Omental fat pad (tissue), 3 donors: ENCODE measurements at regions not wholly inside any gene's neighbourhood (a gene's known extent, or its start where the extent isn't known, plus 50 kb on each side); places are given as distances from the start of the nearest gene placed in this dataset.

Experiments used
- ATAC-seq: fragments of 150-250 bp; one replicate; pipeline ENCODE4 v1.9.1; 2016; ENCODE audit warnings: mild to moderate bottlenecking, moderate library complexity; ENCODE audit not compliant: low FRiP score
- DNase-seq: peaks from one replicate; pipeline ENCODE4 v3.0.0-alpha.2; 2019; ENCODE audit warnings: low spot score
- TF ChIP-seq, protein P1 (sequence below), 3 donors: fragments of 450-650 bp; IDR thresholded peaks; one replicate each; pipeline ENCODE4 v1.5.1; 2016 to 2017; ENCODE audit warnings: antibody characterized with exemption in 3 of 3, mild to moderate bottlenecking in 3 of 3, moderate library complexity in 2 of 3

DNA sequence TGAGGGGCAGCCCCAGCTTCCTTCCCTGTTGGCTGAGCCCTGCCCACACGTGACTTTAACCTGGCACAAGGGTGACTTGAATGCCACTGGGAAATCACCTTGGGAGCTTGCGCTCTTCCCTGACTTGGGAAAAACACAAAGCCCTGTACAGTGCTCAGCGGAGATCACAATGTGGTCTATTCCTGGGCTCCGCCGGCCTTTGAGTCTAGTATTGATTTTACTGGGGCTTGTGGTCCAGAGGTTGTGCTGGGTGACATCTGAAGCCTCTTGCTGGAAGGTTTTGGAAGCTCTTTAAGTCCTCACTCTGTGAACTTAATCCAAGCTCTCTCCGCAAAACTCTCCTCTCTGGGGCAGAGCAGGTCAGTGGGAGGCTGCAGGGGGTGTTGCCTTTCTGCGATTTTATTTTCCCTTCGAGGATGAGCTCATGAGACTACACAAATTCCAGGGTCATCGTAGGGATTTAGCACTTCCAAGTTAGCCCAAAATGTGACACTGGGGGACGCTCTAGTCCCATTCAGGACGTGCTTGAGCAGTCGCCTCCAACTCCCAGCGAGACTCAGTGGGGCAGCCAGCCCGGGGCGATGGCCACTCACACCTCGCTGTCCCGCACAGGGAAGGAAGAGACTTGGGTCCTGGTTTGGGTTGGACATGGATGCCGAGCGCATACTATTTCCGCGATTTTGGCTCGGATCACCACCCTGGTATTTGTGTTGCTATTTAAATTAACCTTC, 291.9 kb upstream of the AJAP1 start:
- DNase-seq, result no peak
- TF ChIP-seq, protein P1, sequence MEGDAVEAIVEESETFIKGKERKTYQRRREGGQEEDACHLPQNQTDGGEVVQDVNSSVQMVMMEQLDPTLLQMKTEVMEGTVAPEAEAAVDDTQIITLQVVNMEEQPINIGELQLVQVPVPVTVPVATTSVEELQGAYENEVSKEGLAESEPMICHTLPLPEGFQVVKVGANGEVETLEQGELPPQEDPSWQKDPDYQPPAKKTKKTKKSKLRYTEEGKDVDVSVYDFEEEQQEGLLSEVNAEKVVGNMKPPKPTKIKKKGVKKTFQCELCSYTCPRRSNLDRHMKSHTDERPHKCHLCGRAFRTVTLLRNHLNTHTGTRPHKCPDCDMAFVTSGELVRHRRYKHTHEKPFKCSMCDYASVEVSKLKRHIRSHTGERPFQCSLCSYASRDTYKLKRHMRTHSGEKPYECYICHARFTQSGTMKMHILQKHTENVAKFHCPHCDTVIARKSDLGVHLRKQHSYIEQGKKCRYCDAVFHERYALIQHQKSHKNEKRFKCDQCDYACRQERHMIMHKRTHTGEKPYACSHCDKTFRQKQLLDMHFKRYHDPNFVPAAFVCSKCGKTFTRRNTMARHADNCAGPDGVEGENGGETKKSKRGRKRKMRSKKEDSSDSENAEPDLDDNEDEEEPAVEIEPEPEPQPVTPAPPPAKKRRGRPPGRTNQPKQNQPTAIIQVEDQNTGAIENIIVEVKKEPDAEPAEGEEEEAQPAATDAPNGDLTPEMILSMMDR (IDR thresholded peaks at IDR 0.05), result no peak
- ATAC-seq, result no peak

DNA sequence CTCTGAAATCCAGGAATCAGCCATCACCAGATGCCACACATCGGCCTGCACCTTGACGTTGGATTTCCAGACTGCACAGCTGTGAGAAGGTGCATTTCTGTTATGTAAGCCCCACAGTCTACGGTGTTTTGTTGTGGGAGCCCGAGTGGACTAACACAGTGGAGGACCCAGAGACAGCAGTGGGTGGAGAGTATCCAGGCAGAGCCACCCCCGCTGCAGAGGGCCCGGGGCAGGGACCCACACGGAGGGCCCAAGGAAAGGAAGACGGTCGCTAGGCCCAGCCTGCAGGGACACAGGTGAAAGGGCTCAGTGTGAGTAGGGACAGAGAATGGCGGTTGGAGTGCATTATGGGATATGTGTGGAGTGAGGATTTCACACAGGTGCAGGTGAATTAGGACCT, 288.3 kb upstream of the AJAP1 start:
- ATAC-seq, result no peak
- TF ChIP-seq, protein P1 (IDR thresholded peaks at IDR 0.05), result no peak
- no peak for DNase-seq

DNA sequence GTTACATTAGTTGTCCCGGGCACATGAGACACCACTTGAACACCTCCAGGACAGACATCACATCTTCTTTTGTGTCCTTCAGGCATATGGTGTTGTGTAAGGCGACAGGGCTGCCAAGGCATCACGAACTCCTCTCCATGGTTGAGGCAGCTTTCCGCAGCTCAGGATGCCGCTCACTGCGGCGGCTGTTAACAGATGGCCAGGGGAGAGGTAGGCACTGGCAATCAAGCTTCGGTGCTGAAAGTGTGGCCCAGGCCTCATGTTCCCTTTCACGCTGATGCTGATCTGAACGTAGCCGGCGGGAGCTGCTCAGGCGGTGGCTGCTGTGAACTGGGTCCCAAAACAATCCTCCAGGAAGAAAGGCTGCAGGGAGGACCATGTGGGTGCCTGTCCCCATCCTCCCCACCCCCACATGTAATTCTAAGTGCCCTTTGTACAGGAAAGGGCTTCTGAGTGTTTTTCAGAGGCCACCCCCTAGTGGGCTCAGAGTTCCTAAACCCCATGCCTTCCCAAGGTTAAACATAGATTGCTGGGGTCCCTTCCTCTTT, 287.1 kb upstream of the AJAP1 start:
- TF ChIP-seq, protein P1 (IDR thresholded peaks at IDR 0.05), result no peak
- no peak for DNase-seq
- no peak for ATAC-seq

DNA sequence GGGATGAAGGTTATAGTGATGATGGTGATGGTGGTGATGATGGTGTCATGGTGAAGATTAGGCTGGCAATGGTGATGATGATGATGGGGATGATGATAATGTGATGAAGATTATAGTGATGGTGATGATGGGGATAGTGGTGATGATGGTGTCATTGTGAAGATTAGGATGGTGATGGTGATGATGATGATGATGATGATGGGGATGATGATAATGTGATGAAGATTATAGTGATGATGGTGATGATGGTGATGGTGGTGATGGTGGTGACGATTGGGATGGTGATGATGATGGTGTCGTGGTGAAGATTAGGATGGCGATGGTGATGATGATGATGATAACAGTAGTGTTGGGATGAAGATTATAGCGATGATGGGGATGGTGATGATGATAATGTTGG, 285.1 kb upstream of the AJAP1 start:
- ATAC-seq (no peak), DNase-seq (no peak)
- TF ChIP-seq, protein P1 (IDR thresholded peaks at IDR 0.05), result no peak

GRCh38 chr1:4371849-4372248, 282.6 kb upstream of the AJAP1 start:
- ATAC-seq (no peak), DNase-seq (no peak)
- TF ChIP-seq, protein P1 (IDR thresholded peaks at IDR 0.05), result no peak

- DNase-seq (no peak), ATAC-seq (no peak)
- TF ChIP-seq, protein P1 (IDR thresholded peaks at IDR 0.05), result no peak
Observed at GRCh38 chr1:4375812-4376211, 278.6 kb upstream of the AJAP1 start.
